NT2/D1 (cell line): ENCODE measurements at regions not wholly inside any gene's neighbourhood (a gene's known extent, or its start where the extent isn't known, plus 50 kb on each side); places are given as distances from the start of the nearest gene placed in this dataset.

Source experiments
- SUZ12 ChIP-seq: IDR thresholded peaks from 2 replicates; pipeline ENCODE4 v1.6.1; 2011; ENCODE audit not compliant: insufficient read length, insufficient read depth; ENCODE audit errors: extremely low read depth
- YY1 ChIP-seq: IDR thresholded peaks from 2 replicates; pipeline ENCODE4 v1.6.1; 2011; ENCODE audit not compliant: insufficient read length, insufficient read depth
- ZNF274 ChIP-seq: IDR thresholded peaks from 2 replicates; pipeline ENCODE4 v1.6.1; 2011; ENCODE audit warnings: mild to moderate bottlenecking, low read depth, low read length

DNA sequence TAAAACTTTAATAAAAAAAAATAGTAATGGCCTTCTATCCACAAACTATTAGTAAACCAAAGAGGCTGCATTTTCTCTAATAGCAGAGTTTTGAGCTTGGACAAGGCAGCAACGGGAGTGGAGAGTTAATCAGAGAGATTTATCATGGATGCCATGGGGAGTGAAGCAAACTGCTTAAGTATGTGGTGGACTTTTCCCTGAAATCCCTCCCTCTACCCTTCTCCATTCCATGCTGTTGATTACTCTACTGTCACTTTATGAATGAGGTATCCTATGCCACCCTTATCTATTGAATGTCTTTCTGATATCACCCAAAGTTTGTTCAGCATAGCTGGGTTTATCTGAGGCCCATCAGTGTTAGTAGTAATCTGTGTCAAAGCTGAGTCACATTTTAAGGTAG is 335.6 kb upstream of the TRAM1L1 start:
- no peak for TF ChIP-seq YY1
- TF ChIP-seq SUZ12, result no peak
- TF ChIP-seq ZNF274, result no peak
